ENCODE measurements at regions not wholly inside any gene's neighbourhood (a gene's known extent, or its start where the extent isn't known, plus 50 kb on each side); places are given as distances from the start of the nearest gene placed in this dataset.

GRCh38 chr2:6605836-6606505 is 259.7 kb downstream of the CMPK2 start:
- Histone ChIP-seq H3K4me3 (ENCODE audit: low read length in 2 of 2) (no peak overlapping the region), H3K27me3 (ENCODE audit: control insufficient read depth in 2 of 2, insufficient read depth in 2 of 2, low read length in 2 of 2) (no peaks in the 10 kb centered on the region), H3K4me1 (ENCODE audit: control insufficient read depth in 2 of 2, insufficient read depth in 2 of 2, low read length in 2 of 2) (no peaks in the 10 kb centered on the region), H3K27ac (ENCODE audit: low read depth in 2 of 2, low read length in 2 of 2) (no peak overlapping the region), H3K9ac (ENCODE audit: low read depth in 1 of 2, low read length in 2 of 2) (no peak overlapping the region), H3K36me3 (ENCODE audit: control insufficient read depth in 2 of 2, insufficient read depth in 2 of 2, low read length in 2 of 2) (no peaks in the 10 kb centered on the region), H3K9me3 (ENCODE audit: control insufficient read depth in 2 of 2, low read length in 2 of 2) (no peaks in the 10 kb centered on the region)

DNA sequence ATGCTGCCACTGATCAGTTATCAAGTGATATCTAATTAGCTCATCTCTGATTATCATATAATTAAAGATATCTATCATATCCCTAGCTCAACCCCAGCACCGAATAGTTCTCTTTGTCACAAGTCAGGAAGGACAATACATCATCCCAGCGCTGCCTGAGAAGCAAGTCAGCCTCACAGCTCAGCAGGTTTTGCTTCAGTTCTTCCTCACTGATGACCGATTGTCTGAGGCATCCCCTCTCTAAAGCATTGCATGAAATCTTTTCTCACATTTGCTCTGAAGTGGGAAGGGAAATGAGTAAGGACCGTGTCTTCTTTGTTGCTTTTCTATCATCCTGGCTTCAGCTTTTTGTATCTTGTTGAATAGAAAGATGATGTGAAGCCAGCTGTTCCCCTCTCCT is 247.9 kb downstream of the CMPK2 start:
- Histone ChIP-seq H3K27ac (ENCODE audit: low read depth in 2 of 2, low read length in 2 of 2) (no peak overlapping the region), H3K36me3 (ENCODE audit: control insufficient read depth in 2 of 2, insufficient read depth in 2 of 2, low read length in 2 of 2) (no peaks in the 10 kb centered on the region), H3K4me3 (ENCODE audit: low read length in 2 of 2) (no peak overlapping the region), H3K9me3 (ENCODE audit: control insufficient read depth in 2 of 2, low read length in 2 of 2) (peaks cover 0 to 4% of the 10 kb centered on the region in 2 donors), H3K4me1 (ENCODE audit: control insufficient read depth in 2 of 2, insufficient read depth in 2 of 2, low read length in 2 of 2) (no peaks in the 10 kb centered on the region), H3K27me3 (ENCODE audit: control insufficient read depth in 2 of 2, insufficient read depth in 2 of 2, low read length in 2 of 2) (no peaks in the 10 kb centered on the region), H3K9ac (ENCODE audit: low read depth in 1 of 2, low read length in 2 of 2) (no peak overlapping the region)

- Histone ChIP-seq H3K4me1 (ENCODE audit: control insufficient read depth in 2 of 2, insufficient read depth in 2 of 2, low read length in 2 of 2) (no peaks in the 10 kb centered on the region), H3K27me3 (ENCODE audit: control insufficient read depth in 2 of 2, insufficient read depth in 2 of 2, low read length in 2 of 2) (no peaks in the 10 kb centered on the region)
These were observed 247.5 kb downstream of the CMPK2 start for GRCh38 chr2:6618201-6618600.

DNA sequence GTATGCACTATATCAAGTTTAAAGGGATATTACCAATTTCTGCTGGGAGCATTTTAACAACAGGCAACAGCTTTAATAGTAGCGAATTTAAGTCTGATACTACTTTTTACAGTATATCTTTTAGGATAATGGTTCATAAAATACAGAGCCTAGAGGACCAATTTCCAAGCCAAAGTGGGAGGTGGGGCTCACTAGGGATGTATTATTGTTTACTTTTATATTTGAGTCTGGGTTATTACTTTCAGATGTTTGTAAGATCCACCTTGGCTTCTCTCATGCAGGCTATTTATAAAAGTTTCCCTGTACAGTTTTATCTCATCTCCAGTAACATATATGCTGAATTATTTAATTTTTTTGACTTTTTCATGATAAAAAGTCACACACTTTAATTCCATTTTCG is 242.0 kb downstream of the CMPK2 start:
- H3K36me3 ChIP-seq (ENCODE audit: control insufficient read depth in 2 of 2, insufficient read depth in 2 of 2, low read length in 2 of 2): no peaks in the 10 kb centered on the region
- no peak overlapping the region for H3K4me3 ChIP-seq (ENCODE audit: low read length in 2 of 2)
- H3K9ac ChIP-seq (ENCODE audit: low read depth in 1 of 2, low read length in 2 of 2): no peak overlapping the region

More at GRCh38 chr2:6618201-6618600, 247.5 kb downstream of the CMPK2 start:
- Histone ChIP-seq H3K36me3 (ENCODE audit: control insufficient read depth in 2 of 2, insufficient read depth in 2 of 2, low read length in 2 of 2) (no peaks in the 10 kb centered on the region), H3K4me3 (ENCODE audit: low read length in 2 of 2) (no peak overlapping the region), H3K9me3 (ENCODE audit: control insufficient read depth in 2 of 2, low read length in 2 of 2) (peaks cover 0 to 3% of the 10 kb centered on the region in 2 donors), H3K27ac (ENCODE audit: low read depth in 2 of 2, low read length in 2 of 2) (no peak overlapping the region), H3K9ac (ENCODE audit: low read depth in 1 of 2, low read length in 2 of 2) (no peak overlapping the region)

GRCh38 chr2:6626401-6627012 is 239.2 kb downstream of the CMPK2 start:
- H3K9ac ChIP-seq (ENCODE audit: low read depth in 1 of 2, low read length in 2 of 2): no peak overlapping the region
- no peaks in the 10 kb centered on the region for H3K36me3 ChIP-seq (ENCODE audit: control insufficient read depth in 2 of 2, insufficient read depth in 2 of 2, low read length in 2 of 2)
- no peak overlapping the region for H3K4me3 ChIP-seq (ENCODE audit: low read length in 2 of 2)
- H3K4me1 ChIP-seq (ENCODE audit: control insufficient read depth in 2 of 2, insufficient read depth in 2 of 2, low read length in 2 of 2): no peaks in the 10 kb centered on the region
- H3K27me3 ChIP-seq (ENCODE audit: control insufficient read depth in 2 of 2, insufficient read depth in 2 of 2, low read length in 2 of 2): no peaks in the 10 kb centered on the region
- peaks cover 0 to 3% of the 10 kb centered on the region in 2 donors for H3K9me3 ChIP-seq (ENCODE audit: control insufficient read depth in 2 of 2, low read length in 2 of 2)
- no peak overlapping the region for H3K27ac ChIP-seq (ENCODE audit: low read depth in 2 of 2, low read length in 2 of 2)

More for the DNA sequence above, 242.0 kb downstream of the CMPK2 start:
- Histone ChIP-seq H3K9me3 (ENCODE audit: control insufficient read depth in 2 of 2, low read length in 2 of 2) (peaks cover 0 to 3% of the 10 kb centered on the region in 2 donors), H3K4me1 (ENCODE audit: control insufficient read depth in 2 of 2, insufficient read depth in 2 of 2, low read length in 2 of 2) (no peaks in the 10 kb centered on the region), H3K27me3 (ENCODE audit: control insufficient read depth in 2 of 2, insufficient read depth in 2 of 2, low read length in 2 of 2) (no peaks in the 10 kb centered on the region), H3K27ac (ENCODE audit: low read depth in 2 of 2, low read length in 2 of 2) (no peak overlapping the region)

- Histone ChIP-seq H3K4me1 (ENCODE audit: control insufficient read depth in 2 of 2, insufficient read depth in 2 of 2, low read length in 2 of 2) (no peaks in the 10 kb centered on the region), H3K27ac (ENCODE audit: low read depth in 2 of 2, low read length in 2 of 2) (no peak overlapping the region)
These were observed 238.4 kb downstream of the CMPK2 start for GRCh38 chr2:6627316-6627715.

DNA sequence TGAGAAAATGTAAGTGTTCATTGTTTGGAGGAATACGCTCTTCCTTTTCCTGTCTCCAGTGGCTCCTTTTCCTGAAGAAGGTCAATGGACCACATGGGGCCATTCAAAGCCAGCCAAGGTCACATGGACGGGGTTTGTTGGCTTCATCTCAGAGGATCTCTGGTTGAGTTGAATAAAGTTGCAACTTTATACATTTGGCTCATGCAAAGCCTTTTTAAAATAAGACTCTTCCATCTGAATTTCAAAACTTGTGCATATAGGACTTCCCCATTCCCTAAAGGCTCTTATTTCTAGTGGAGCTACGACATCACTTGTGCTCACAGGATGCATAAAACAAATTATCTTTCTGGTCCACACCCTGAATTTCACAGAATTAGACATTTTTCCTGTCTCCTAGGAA is 235.5 kb downstream of the CMPK2 start:
- H3K27ac ChIP-seq (ENCODE audit: low read depth in 2 of 2, low read length in 2 of 2): no peak overlapping the region
- no peaks in the 10 kb centered on the region for H3K9me3 ChIP-seq (ENCODE audit: control insufficient read depth in 2 of 2, low read length in 2 of 2)
- no peaks in the 10 kb centered on the region for H3K36me3 ChIP-seq (ENCODE audit: control insufficient read depth in 2 of 2, insufficient read depth in 2 of 2, low read length in 2 of 2)
- no peak overlapping the region for H3K4me3 ChIP-seq (ENCODE audit: low read length in 2 of 2)
- H3K27me3 ChIP-seq (ENCODE audit: control insufficient read depth in 2 of 2, insufficient read depth in 2 of 2, low read length in 2 of 2): no peaks in the 10 kb centered on the region
- H3K9ac ChIP-seq (ENCODE audit: low read depth in 1 of 2, low read length in 2 of 2): no peak overlapping the region
- H3K4me1 ChIP-seq (ENCODE audit: control insufficient read depth in 2 of 2, insufficient read depth in 2 of 2, low read length in 2 of 2): no peaks in the 10 kb centered on the region

More at GRCh38 chr2:6627316-6627715, 238.4 kb downstream of the CMPK2 start:
- Histone ChIP-seq H3K4me3 (ENCODE audit: low read length in 2 of 2) (no peak overlapping the region), H3K36me3 (ENCODE audit: control insufficient read depth in 2 of 2, insufficient read depth in 2 of 2, low read length in 2 of 2) (no peaks in the 10 kb centered on the region), H3K9me3 (ENCODE audit: control insufficient read depth in 2 of 2, low read length in 2 of 2) (peaks cover 0 to under 1% of the 10 kb centered on the region in 2 donors), H3K27me3 (ENCODE audit: control insufficient read depth in 2 of 2, insufficient read depth in 2 of 2, low read length in 2 of 2) (no peaks in the 10 kb centered on the region), H3K9ac (ENCODE audit: low read depth in 1 of 2, low read length in 2 of 2) (no peak overlapping the region)

- no peaks in the 10 kb centered on the region for H3K4me1 ChIP-seq (ENCODE audit: control insufficient read depth in 2 of 2, insufficient read depth in 2 of 2, low read length in 2 of 2)
- no peaks in the 10 kb centered on the region for H3K9me3 ChIP-seq (ENCODE audit: control insufficient read depth in 2 of 2, low read length in 2 of 2)
- no peaks in the 10 kb centered on the region for H3K27me3 ChIP-seq (ENCODE audit: control insufficient read depth in 2 of 2, insufficient read depth in 2 of 2, low read length in 2 of 2)
- no peak overlapping the region for H3K4me3 ChIP-seq (ENCODE audit: low read length in 2 of 2)
- H3K36me3 ChIP-seq (ENCODE audit: control insufficient read depth in 2 of 2, insufficient read depth in 2 of 2, low read length in 2 of 2): no peaks in the 10 kb centered on the region
- H3K27ac ChIP-seq (ENCODE audit: low read depth in 2 of 2, low read length in 2 of 2): no peak overlapping the region
- no peak overlapping the region for H3K9ac ChIP-seq (ENCODE audit: low read depth in 1 of 2, low read length in 2 of 2)
These were observed 230.4 kb downstream of the CMPK2 start for GRCh38 chr2:6635296-6635695.

DNA sequence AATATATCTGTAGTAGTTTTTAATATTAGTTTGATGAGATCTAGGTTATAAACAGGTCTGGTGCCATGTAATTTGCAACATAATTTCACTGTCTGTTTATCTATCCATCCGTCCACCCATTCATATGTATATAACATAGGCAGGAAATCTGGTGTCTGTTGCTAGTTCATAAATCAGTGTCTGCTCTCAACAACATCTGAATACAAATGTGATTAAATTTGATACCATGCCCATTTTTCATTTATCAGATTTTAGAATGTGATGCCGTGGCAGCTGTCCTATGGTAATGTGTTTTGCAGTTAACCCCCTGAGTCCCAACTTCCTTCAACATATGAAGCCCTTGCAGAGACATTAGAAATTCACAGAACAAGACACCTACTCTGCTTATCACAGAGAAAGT is 228.4 kb downstream of the CMPK2 start:
- no peaks in the 10 kb centered on the region for H3K27me3 ChIP-seq (ENCODE audit: control insufficient read depth in 2 of 2, insufficient read depth in 2 of 2, low read length in 2 of 2)
- H3K9me3 ChIP-seq (ENCODE audit: control insufficient read depth in 2 of 2, low read length in 2 of 2): no peaks in the 10 kb centered on the region
- no peaks in the 10 kb centered on the region for H3K4me1 ChIP-seq (ENCODE audit: control insufficient read depth in 2 of 2, insufficient read depth in 2 of 2, low read length in 2 of 2)
- no peak overlapping the region for H3K9ac ChIP-seq (ENCODE audit: low read depth in 1 of 2, low read length in 2 of 2)
- no peak overlapping the region for H3K4me3 ChIP-seq (ENCODE audit: low read length in 2 of 2)
- no peaks in the 10 kb centered on the region for H3K36me3 ChIP-seq (ENCODE audit: control insufficient read depth in 2 of 2, insufficient read depth in 2 of 2, low read length in 2 of 2)
- no peak overlapping the region for H3K27ac ChIP-seq (ENCODE audit: low read depth in 2 of 2, low read length in 2 of 2)

GRCh38 chr2:6639929-6640620 is 225.6 kb downstream of the CMPK2 start:
- Histone ChIP-seq H3K27me3 (ENCODE audit: control insufficient read depth in 2 of 2, insufficient read depth in 2 of 2, low read length in 2 of 2) (no peaks in the 10 kb centered on the region), H3K4me1 (ENCODE audit: control insufficient read depth in 2 of 2, insufficient read depth in 2 of 2, low read length in 2 of 2) (no peaks in the 10 kb centered on the region), H3K9ac (ENCODE audit: low read depth in 1 of 2, low read length in 2 of 2) (no peak overlapping the region), H3K36me3 (ENCODE audit: control insufficient read depth in 2 of 2, insufficient read depth in 2 of 2, low read length in 2 of 2) (no peaks in the 10 kb centered on the region), H3K4me3 (ENCODE audit: low read length in 2 of 2) (no peak overlapping the region), H3K9me3 (ENCODE audit: control insufficient read depth in 2 of 2, low read length in 2 of 2) (no peaks in the 10 kb centered on the region), H3K27ac (ENCODE audit: low read depth in 2 of 2, low read length in 2 of 2) (no peak overlapping the region)
